Vagina (tissue), 2 donors: ENCODE measurements at regions not wholly inside any gene's neighbourhood (a gene's known extent, or its start where the extent isn't known, plus 50 kb on each side); places are given as distances from the start of the nearest gene placed in this dataset.
"Not testable (repeated sequence)": the region's sequence is repeated elsewhere in the genome, so short reads cannot be mapped to it uniquely, and the experiment has no call there.

Experiments
- CTCF ChIP-seq, 3 experiments: fragments of 450-650 bp in 2 of 3; fragments of 200-600 bp in 1 of 3; sonication (generic) in 1 of 3; IDR thresholded peaks; one replicate each; pipeline ENCODE4 v1.5.1; 2017 to 2019; ENCODE audit warnings: antibody characterized with exemption in 3 of 3, mild to moderate bottlenecking in 2 of 3, moderate library complexity in 2 of 3
- POLR2A ChIP-seq, 2 donors: fragments of 450-650 bp; IDR thresholded peaks; one replicate each; pipeline ENCODE4 v1.6.1; 2017; ENCODE audit warnings: antibody characterized with exemption in 2 of 2, mild to moderate bottlenecking in 2 of 2, moderate library complexity in 2 of 2
- POLR2AphosphoS5 ChIP-seq, 2 donors: sonication (generic); formaldehyde crosslinking; IDR thresholded peaks; one replicate each; pipeline ENCODE4 v1.9.0; 2017; ENCODE audit warnings: antibody characterized with exemption in 2 of 2, mild to moderate bottlenecking in 2 of 2, low read depth in 1 of 2; ENCODE audit not compliant: insufficient read depth in 1 of 2

GRCh38 chr7:6902097-6902518, 76.0 kb upstream of the CCZ1B start:
- not testable (repeated sequence) for TF ChIP-seq CTCF (IDR thresholded peaks at IDR 0.05); POLR2A (IDR thresholded peaks at IDR 0.05); POLR2AphosphoS5 (IDR thresholded peaks at IDR 0.05; ENCODE audit: insufficient read depth in 1 of 2, low read depth in 1 of 2)
